Stomach (tissue), 8 donors: ENCODE measurements at regions not wholly inside any gene's neighbourhood (a gene's known extent, or its start where the extent isn't known, plus 50 kb on each side); places are given as distances from the start of the nearest gene placed in this dataset.

Source experiments
- DNase-seq, 2 donors: peaks; one replicate each; pipeline versions ENCODE4 v3.0.0 to v3.0.0-alpha.2; 2013 to 2019
- H3K27ac ChIP-seq, 5 donors: fragments of 200-600 bp in 4 of 5; sonication (generic) in 4 of 5; one replicate each; pipeline ENCODE4 v1.5.1; 2013 to 2019; ENCODE audit warnings: mild to moderate bottlenecking in 1 of 5, moderate library complexity in 1 of 5
- H3K27me3 ChIP-seq, 3 donors: fragments of 200-600 bp; sonication (generic); one replicate each; pipeline ENCODE4 v1.5.1; 2017 to 2019; ENCODE audit warnings: mixed run types in 1 of 3
- H3K36me3 ChIP-seq, 4 donors: fragments of 200-600 bp; sonication (generic); 1 replicate in 3 of 4; 2 replicates in 1 of 4; pipeline ENCODE4 v1.5.1; 2016 to 2019
- H3K4me1 ChIP-seq, 4 donors: fragments of 200-600 bp; sonication (generic); one replicate each; pipeline ENCODE4 v1.5.1; 2016 to 2019
- H3K4me3 ChIP-seq, 4 donors: fragments of 200-600 bp; sonication (generic) in 3 of 4; one replicate each; pipeline ENCODE4 v1.5.1; 2016 to 2019; ENCODE audit warnings: mild to moderate bottlenecking in 1 of 4
- H3K9me3 ChIP-seq, 4 donors: fragments of 200-600 bp; sonication (generic); one replicate each; pipeline ENCODE4 v1.5.1; 2016 to 2019
- EP300 ChIP-seq: sonication (generic); formaldehyde crosslinking; IDR thresholded peaks from one replicate; pipeline ENCODE4 v1.6.1; 2017; ENCODE audit warnings: antibody characterized with exemption
- POLR2A ChIP-seq, 4 donors: fragments of 450-650 bp; IDR thresholded peaks; one replicate each; pipeline ENCODE4 v1.6.1; 2016; ENCODE audit warnings: antibody characterized with exemption in 4 of 4, control low read depth in 2 of 4, mild to moderate bottlenecking in 1 of 4, moderate library complexity in 1 of 4
- POLR2AphosphoS5 ChIP-seq, 3 donors: sonication (generic); formaldehyde crosslinking; IDR thresholded peaks; one replicate each; pipeline ENCODE4 v1.6.1; 2016; ENCODE audit warnings: antibody characterized with exemption in 3 of 3
- WGBS, 5 donors: extraction: QIAGEN DNeasy Blood & Tissue Kit in 3 of 5; methylation state at CpG; one replicate each; pipeline versions ENCODE4 v1.1.5 to v1.1.7; 2013 to 2018; 5-methylcytosine and 5-hydroxymethylcytosine counted together
- intact Hi-C: fragments of 100-400 bp; cut with DNase I; formaldehyde crosslinking; loops from one replicate; pipeline ENCODE4 v1.15.1; 2023; ENCODE audit warnings: low total_unique reads
- TF ChIP-seq, protein P1 (sequence below), 7 experiments: fragments of 450-650 bp in 4 of 7; fragments of 200-600 bp in 3 of 7; sonication (generic) in 3 of 7; IDR thresholded peaks; one replicate each; pipeline ENCODE4 v1.5.1; 2016 to 2019; ENCODE audit warnings: antibody characterized with exemption in 7 of 7, control low read depth in 2 of 7, mild to moderate bottlenecking in 1 of 7
- donor health status: healthy with polysubstance abuse.
- donor health status: Bipolar disorder and iron deficiency.
- donor health status: healthy.

DNA sequence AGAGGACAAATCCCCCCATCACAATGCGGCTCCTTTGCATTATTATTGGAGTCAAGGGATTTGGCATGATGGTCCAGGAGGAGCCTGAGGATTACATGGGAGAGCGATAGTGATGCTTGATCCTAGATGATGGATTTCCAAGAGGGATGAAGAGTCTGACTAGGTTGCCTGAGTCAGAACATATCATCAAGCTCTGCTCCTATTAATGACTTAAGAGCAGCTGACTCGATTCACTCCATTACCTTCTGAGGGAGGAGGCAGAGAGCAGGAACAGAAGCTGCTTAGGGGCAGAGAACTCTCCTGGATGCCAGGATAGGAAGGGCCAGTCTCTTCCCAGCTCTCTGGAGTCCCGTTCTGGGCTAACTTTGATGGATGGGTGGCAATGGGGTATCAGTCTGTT is 54.0 kb upstream of the CISTR start:
- TF ChIP-seq POLR2A (IDR thresholded peaks at IDR 0.05): no peak
- TF ChIP-seq, protein P1, sequence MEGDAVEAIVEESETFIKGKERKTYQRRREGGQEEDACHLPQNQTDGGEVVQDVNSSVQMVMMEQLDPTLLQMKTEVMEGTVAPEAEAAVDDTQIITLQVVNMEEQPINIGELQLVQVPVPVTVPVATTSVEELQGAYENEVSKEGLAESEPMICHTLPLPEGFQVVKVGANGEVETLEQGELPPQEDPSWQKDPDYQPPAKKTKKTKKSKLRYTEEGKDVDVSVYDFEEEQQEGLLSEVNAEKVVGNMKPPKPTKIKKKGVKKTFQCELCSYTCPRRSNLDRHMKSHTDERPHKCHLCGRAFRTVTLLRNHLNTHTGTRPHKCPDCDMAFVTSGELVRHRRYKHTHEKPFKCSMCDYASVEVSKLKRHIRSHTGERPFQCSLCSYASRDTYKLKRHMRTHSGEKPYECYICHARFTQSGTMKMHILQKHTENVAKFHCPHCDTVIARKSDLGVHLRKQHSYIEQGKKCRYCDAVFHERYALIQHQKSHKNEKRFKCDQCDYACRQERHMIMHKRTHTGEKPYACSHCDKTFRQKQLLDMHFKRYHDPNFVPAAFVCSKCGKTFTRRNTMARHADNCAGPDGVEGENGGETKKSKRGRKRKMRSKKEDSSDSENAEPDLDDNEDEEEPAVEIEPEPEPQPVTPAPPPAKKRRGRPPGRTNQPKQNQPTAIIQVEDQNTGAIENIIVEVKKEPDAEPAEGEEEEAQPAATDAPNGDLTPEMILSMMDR (IDR thresholded peaks at IDR 0.05): no peak
- TF ChIP-seq EP300: no peak
- TF ChIP-seq POLR2AphosphoS5 (IDR thresholded peaks at IDR 0.05): no peak
- H3K27ac ChIP-seq: no peak overlapping the region
- H3K4me1 ChIP-seq: no peaks in the 10 kb centered on the region
- H3K4me3 ChIP-seq: no peak overlapping the region
- intact Hi-C loops: no loop called here
- no peak for DNase-seq
- peaks cover 0 to 76% (median 32%) of the 10 kb centered on the region in 3 donors for H3K27me3 ChIP-seq
- WGBS, 5 donors: 67 to 82% (median 80%) methylated on average over 4 of the region's 4 CpGs
- H3K36me3 ChIP-seq: no peaks in the 10 kb centered on the region
- no peaks in the 10 kb centered on the region for H3K9me3 ChIP-seq

DNA sequence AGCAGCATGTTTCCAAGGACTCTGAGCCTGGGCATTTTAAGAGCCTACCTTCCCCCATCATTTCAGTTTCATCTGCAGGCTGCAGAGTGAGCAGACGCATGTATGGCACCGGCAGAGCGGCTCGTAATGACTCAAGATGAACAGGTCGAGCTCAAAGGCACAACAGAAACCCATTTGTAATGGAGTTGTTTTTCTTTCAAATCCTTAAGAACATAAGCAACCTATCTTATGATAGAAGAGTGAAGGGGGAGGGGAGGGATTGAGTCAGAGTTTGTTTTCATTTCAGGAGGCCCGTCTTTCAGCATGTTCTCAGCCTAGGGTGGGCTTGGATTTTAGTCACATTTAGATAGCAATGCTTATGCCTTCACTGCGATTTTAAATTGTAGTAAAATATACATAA is 54.9 kb upstream of the CISTR start:
- Histone ChIP-seq H3K4me3 (no peak overlapping the region), H3K27me3 (peaks cover 0 to 75% (median 26%) of the 10 kb centered on the region in 3 donors), H3K9me3 (no peaks in the 10 kb centered on the region), H3K27ac (no peak overlapping the region), H3K36me3 (no peaks in the 10 kb centered on the region), H3K4me1 (no peaks in the 10 kb centered on the region)
- TF ChIP-seq POLR2A (IDR thresholded peaks at IDR 0.05) (no peak), POLR2AphosphoS5 (IDR thresholded peaks at IDR 0.05) (no peak), EP300 (no peak)
- TF ChIP-seq, protein P1 (IDR thresholded peaks at IDR 0.05): no peak
- intact Hi-C loops: no loop called here
- no peak for DNase-seq
- WGBS, 5 donors: 55 to 68% (median 64%) methylated on average over 7 of the region's 7 CpGs

DNA sequence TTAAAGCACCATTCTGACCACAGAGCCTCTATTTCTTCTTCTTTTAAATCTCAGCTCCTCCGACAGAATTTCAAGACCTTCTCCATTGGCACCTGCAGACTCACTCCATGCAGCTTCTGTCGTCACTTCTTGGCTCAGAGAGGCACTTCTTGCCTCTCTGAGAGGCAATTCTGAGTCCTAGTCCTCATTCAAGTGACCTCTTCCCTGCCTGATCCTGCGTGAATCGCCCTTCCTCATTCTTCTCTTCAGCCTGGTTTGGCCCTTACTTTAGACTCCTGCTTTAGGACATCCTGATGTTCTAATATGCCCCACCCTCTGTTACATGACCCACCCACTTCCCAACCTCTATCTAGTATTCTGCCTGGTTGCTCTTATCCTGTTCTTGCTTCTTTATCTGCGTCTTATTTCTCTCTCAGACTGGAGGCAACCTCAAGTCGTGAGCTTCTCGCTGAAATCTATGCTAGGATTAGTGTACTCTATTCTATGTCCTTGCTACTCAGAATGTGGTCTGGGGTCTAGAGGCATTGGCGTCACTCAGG is 55.6 kb upstream of the CISTR start:
- intact Hi-C loops: no loop called here
- no peaks in the 10 kb centered on the region for H3K36me3 ChIP-seq
- whole genome bisulfite sequencing, 5 donors: 76 to 87% (median 82%) methylated on average over 8 of the region's 8 CpGs

DNA sequence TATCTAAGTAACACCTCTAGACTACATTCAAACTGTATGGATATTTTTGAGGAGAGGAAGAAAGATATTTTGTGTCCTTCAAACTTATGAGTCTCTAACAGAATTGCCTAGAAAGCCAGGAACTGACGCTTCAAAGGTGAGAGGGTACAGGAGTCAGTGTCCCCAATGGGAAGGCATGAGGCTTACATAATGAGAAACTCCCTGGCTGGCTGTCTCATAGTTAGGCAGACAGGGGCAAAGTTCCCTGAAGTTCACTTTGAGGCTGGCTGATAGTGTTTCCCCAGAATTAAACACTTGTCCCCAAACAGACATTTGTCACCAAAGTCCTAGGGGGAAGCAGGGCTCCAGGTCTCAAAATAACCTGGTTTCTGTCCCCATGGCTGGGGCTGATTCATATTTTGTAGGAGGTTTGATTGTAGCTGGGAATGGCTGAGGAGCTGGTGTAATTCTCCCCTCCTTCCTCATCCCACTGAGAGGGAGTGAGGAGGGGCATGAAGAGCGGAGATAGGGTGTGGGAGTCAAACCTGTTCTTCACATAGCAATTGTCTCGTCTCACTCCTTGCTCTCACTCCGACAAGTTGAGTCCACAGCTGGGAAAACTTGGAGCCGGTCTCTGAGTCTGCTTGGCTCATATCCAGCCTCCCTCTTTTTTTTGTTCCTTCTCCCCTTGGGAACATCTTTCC is 56.4 kb upstream of the CISTR start:
- TF ChIP-seq POLR2AphosphoS5 (IDR thresholded peaks at IDR 0.05) (no peak), POLR2A (IDR thresholded peaks at IDR 0.05) (no peak), EP300 (no peak)
- TF ChIP-seq, protein P1 (IDR thresholded peaks at IDR 0.05): no peak
- WGBS, 5 donors: 51 to 69% (median 58%) methylated on average over 5 of the region's 5 CpGs
- no peak overlapping the region for H3K27ac ChIP-seq
- H3K27me3 ChIP-seq: peaks cover 0 to 70% (median 20%) of the 10 kb centered on the region in 3 donors
- DNase-seq: no peak
- H3K4me3 ChIP-seq: no peak overlapping the region
- intact Hi-C loops: no loop called here
- H3K36me3 ChIP-seq: no peaks in the 10 kb centered on the region
- H3K4me1 ChIP-seq: no peaks in the 10 kb centered on the region
- no peaks in the 10 kb centered on the region for H3K9me3 ChIP-seq

More for the DNA sequence above, 55.6 kb upstream of the CISTR start:
- H3K27ac ChIP-seq: no peak overlapping the region
- peaks cover 0 to 70% (median 22%) of the 10 kb centered on the region in 3 donors for H3K27me3 ChIP-seq
- H3K4me1 ChIP-seq: no peaks in the 10 kb centered on the region
- no peaks in the 10 kb centered on the region for H3K9me3 ChIP-seq
- no peak overlapping the region for H3K4me3 ChIP-seq
- no peak for TF ChIP-seq EP300
- DNase-seq: no peak

DNA sequence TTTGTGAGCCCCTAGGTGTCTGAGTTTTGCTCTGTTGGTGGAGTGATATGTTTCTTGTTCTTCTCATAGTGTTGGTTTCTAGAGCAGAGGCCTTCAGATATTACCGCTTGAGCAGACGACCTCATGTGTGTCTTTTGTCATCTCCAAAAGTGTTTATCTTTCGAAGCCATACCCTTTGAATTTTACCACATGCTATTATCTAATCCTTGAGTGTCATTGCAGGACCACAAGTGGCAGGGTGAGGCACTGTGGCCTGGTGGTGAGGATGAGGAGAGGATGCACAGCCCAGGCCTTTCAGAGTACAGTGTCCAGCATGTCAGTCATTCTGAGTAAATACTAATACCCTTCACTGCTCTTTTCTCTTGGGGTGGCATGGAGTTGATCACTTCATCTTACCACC is 57.2 kb upstream of the CISTR start:
- Histone ChIP-seq H3K4me1 (no peaks in the 10 kb centered on the region), H3K27ac (no peak overlapping the region), H3K4me3 (no peak overlapping the region), H3K9me3 (no peaks in the 10 kb centered on the region), H3K27me3 (peaks cover 0 to 70% (median 18%) of the 10 kb centered on the region in 3 donors), H3K36me3 (no peaks in the 10 kb centered on the region)
- TF ChIP-seq POLR2AphosphoS5 (IDR thresholded peaks at IDR 0.05) (no peak), POLR2A (IDR thresholded peaks at IDR 0.05) (no peak), EP300 (no peak)
- TF ChIP-seq, protein P1 (IDR thresholded peaks at IDR 0.05): no peak
- WGBS, 5 donors: 55 to 85% (median 58%) methylated on average over 3 of the region's 3 CpGs
- intact Hi-C loops: no loop called here
- DNase-seq: no peak
